ENCODE measurements at regions not wholly inside any gene's neighbourhood (a gene's known extent, or its start where the extent isn't known, plus 50 kb on each side); places are given as distances from the start of the nearest gene placed in this dataset.

DNA sequence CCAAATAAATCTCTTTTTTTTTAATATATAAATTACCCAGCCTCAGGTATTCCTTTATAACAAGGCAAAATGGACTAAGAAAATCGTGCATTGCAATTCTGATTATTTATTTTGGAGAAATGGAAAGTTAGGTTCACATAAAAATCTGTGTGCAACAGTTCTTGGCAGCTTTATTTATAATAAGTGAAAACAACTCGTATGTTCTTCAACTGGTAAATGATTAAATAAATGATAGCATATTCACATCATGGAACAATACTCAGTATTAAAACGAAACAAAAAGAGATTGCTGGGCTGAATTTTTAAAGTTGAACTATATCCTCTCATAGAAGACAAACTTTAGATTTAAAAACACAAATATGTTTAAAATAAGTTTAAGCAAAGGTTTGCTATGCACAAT lies 176.3 kb upstream of the ZNF385D start:
- TF ChIP-seq FOXJ3 (CRISPR knock-in tag; IDR thresholded peaks at IDR 0.05) (no peak), POLR2AphosphoS5 (IDR thresholded peaks at IDR 0.05; ENCODE audit: low read depth, low read length) (no peak), SIN3A (IDR thresholded peaks at IDR 0.05; ENCODE audit: borderline replicate concordance, low read depth, low read length) (no peak), GABPA (IDR thresholded peaks at IDR 0.05; ENCODE audit: low read depth) (no peak), MXI1 (IDR thresholded peaks at IDR 0.05; ENCODE audit: low read depth, low read length) (no peak), TCF12 (IDR thresholded peaks at IDR 0.05) (no peak), NRF1 (IDR thresholded peaks at IDR 0.05; ENCODE audit: low read depth, low read length) (no peak), RCOR1 (IDR thresholded peaks at IDR 0.05; ENCODE audit: low read length) (no peak)
- TF ChIP-seq, protein P1, sequence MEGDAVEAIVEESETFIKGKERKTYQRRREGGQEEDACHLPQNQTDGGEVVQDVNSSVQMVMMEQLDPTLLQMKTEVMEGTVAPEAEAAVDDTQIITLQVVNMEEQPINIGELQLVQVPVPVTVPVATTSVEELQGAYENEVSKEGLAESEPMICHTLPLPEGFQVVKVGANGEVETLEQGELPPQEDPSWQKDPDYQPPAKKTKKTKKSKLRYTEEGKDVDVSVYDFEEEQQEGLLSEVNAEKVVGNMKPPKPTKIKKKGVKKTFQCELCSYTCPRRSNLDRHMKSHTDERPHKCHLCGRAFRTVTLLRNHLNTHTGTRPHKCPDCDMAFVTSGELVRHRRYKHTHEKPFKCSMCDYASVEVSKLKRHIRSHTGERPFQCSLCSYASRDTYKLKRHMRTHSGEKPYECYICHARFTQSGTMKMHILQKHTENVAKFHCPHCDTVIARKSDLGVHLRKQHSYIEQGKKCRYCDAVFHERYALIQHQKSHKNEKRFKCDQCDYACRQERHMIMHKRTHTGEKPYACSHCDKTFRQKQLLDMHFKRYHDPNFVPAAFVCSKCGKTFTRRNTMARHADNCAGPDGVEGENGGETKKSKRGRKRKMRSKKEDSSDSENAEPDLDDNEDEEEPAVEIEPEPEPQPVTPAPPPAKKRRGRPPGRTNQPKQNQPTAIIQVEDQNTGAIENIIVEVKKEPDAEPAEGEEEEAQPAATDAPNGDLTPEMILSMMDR (IDR thresholded peaks at IDR 0.05): no peak

All from SK-N-SH (cell line).